Transverse colon (tissue), 4 donors: ENCODE measurements at regions not wholly inside any gene's neighbourhood (a gene's known extent, or its start where the extent isn't known, plus 50 kb on each side); places are given as distances from the start of the nearest gene placed in this dataset.

Experiments used
- DNase-seq: peaks from one replicate; pipeline ENCODE4 v3.0.0-alpha.2; 2019
- H3K27ac ChIP-seq, 4 donors: fragments of 200-600 bp; sonication (generic); 2 replicates each; pipeline ENCODE4 v1.5.1; 2016 to 2018; ENCODE audit warnings: inconsistent platforms in 4 of 4
- H3K27me3 ChIP-seq: fragments of 200-600 bp; sonication (generic); 2 replicates; pipeline ENCODE4 v1.5.1; 2017; ENCODE audit warnings: inconsistent platforms
- H3K36me3 ChIP-seq, 4 donors: fragments of 200-600 bp; sonication (generic); 2 replicates each; pipeline ENCODE4 v1.5.1; 2017 to 2019; ENCODE audit warnings: inconsistent platforms in 4 of 4
- H3K4me1 ChIP-seq, 4 donors: fragments of 200-600 bp; sonication (generic); 2 replicates each; pipeline ENCODE4 v1.5.1; 2017 to 2020; ENCODE audit warnings: inconsistent platforms in 4 of 4
- H3K4me3 ChIP-seq, 4 donors: fragments of 200-600 bp; sonication (generic); 1 replicate in 1 of 4; 2 replicates in 3 of 4; pipeline versions ENCODE4 v1.5.1 to v1.6.1; 2017 to 2019; ENCODE audit warnings: inconsistent platforms in 4 of 4
- H3K9me3 ChIP-seq, 2 donors: fragments of 200-600 bp; sonication (generic); 2 replicates each; pipeline ENCODE4 v1.5.1; 2017 to 2019; ENCODE audit warnings: inconsistent platforms in 2 of 2
- EP300 ChIP-seq: sonication (generic); formaldehyde crosslinking; IDR thresholded peaks from one replicate; pipeline ENCODE4 v1.6.1; 2017; ENCODE audit warnings: antibody characterized with exemption, low read depth
- POLR2A ChIP-seq: fragments of 450-650 bp; IDR thresholded peaks from one replicate; pipeline ENCODE4 v1.6.1; 2016; ENCODE audit warnings: antibody characterized with exemption, mild to moderate bottlenecking, moderate library complexity
- POLR2AphosphoS5 ChIP-seq, 3 donors: sonication (generic); formaldehyde crosslinking; IDR thresholded peaks; one replicate each; pipeline ENCODE4 v1.6.1; 2016; ENCODE audit warnings: antibody characterized with exemption in 3 of 3
- WGBS, 2 donors: methylation state at CpG; one replicate each; pipeline ENCODE4 v1.1.5; 2018; ENCODE audit warnings: low coverage in 1 of 2; 5-methylcytosine and 5-hydroxymethylcytosine counted together
- in situ Hi-C, 4 donors: fragments of 200-750 bp; cut with MboI; loops; one replicate each; pipeline versions ENCODE4 v1.15.0 to v1.15.1; 2017; ENCODE audit warnings: low sequenced_read_pairs in 3 of 4, low pct_ligation_motif_present in 1 of 4, low pct_unique_long_range_greater_than_20kb in 1 of 4
- intact Hi-C: fragments of 100-400 bp; cut with DNase I; formaldehyde crosslinking; loops from one replicate; pipeline ENCODE4 v1.15.1; 2023; ENCODE audit warnings: low total_unique reads
- TF ChIP-seq, protein P1 (sequence below), 5 experiments: fragments of 200-600 bp in 3 of 5; fragments of 450-650 bp in 2 of 5; sonication (generic) in 3 of 5; IDR thresholded peaks; 1 replicate in 2 of 5; 2 replicates in 3 of 5; pipeline ENCODE4 v1.5.1; 2016 to 2017; ENCODE audit warnings: antibody characterized with exemption in 5 of 5, inconsistent platforms in 3 of 5, mild to moderate bottlenecking in 2 of 5, moderate library complexity in 1 of 5

DNA sequence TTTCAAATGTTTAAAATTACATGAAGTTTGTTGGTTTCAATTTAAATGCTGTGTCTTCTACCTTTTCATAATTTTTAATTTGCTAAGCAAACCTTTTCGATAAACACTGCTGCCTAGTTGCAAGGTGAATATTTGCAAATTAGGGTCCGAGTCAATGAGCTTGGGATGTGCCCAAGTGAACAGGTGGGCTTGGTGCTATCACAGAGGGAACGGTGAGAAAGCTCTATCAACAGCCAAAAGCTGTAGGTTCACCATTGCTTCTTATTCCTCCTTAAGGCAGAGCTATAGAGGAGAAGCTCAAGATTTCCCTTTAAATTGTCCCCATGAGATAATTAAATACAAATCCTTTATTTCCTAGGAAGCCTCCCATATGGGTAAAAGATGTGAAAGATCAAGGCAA is 245.3 kb upstream of the CELF2 start:
- Histone ChIP-seq H3K9me3 (no peaks in the 10 kb centered on the region), H3K4me3 (no peak overlapping the region), H3K27me3 (no peaks in the 10 kb centered on the region), H3K27ac (no peak overlapping the region), H3K4me1 (no peaks in the 10 kb centered on the region), H3K36me3 (no peaks in the 10 kb centered on the region)
- WGBS, 2 donors: 85 to 89% methylated on average over 3 of the region's 3 CpGs
- in situ Hi-C loops: no loop called here
- TF ChIP-seq EP300 (no peak), POLR2A (no peak), POLR2AphosphoS5 (IDR thresholded peaks at IDR 0.05) (no peak)
- TF ChIP-seq, protein P1, sequence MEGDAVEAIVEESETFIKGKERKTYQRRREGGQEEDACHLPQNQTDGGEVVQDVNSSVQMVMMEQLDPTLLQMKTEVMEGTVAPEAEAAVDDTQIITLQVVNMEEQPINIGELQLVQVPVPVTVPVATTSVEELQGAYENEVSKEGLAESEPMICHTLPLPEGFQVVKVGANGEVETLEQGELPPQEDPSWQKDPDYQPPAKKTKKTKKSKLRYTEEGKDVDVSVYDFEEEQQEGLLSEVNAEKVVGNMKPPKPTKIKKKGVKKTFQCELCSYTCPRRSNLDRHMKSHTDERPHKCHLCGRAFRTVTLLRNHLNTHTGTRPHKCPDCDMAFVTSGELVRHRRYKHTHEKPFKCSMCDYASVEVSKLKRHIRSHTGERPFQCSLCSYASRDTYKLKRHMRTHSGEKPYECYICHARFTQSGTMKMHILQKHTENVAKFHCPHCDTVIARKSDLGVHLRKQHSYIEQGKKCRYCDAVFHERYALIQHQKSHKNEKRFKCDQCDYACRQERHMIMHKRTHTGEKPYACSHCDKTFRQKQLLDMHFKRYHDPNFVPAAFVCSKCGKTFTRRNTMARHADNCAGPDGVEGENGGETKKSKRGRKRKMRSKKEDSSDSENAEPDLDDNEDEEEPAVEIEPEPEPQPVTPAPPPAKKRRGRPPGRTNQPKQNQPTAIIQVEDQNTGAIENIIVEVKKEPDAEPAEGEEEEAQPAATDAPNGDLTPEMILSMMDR (IDR thresholded peaks at IDR 0.05): no peak
- intact Hi-C loops: no loop called here
- DNase-seq: no peak

DNA sequence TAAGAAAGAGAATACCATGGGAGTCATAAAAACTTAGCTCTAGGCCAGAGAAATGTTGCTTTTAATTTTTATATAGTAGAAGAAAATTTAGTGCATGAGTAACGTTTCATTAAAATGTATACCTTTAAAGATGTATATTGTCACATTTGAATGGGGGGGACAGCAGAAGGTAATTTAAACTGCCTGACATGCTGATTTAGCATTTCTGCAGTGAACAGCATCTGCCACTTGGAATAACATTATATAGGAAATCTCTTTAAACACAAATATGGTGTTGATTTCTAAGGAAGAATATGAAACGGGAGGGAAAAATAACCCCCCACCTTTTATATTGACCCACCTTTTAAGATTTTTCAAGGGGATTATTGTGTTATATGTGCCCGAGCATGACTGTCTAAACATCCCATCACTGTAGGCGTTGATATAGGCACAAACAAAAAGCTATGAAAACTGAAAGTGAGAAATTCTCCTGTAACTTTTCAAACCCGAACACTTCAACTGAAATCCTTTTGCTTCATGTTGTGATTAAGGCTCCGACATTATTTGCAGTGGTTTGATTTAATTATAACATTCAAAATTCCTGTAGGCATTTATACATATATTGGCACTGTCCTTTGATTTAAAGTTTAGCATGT is 244.7 kb upstream of the CELF2 start:
- intact Hi-C loops (no loop called here), in situ Hi-C loops (no loop called here)
- 83% methylated on average over 6 of the region's 6 CpGs for WGBS, 2 donors
- H3K36me3 ChIP-seq: no peaks in the 10 kb centered on the region
- H3K9me3 ChIP-seq: no peaks in the 10 kb centered on the region
- no peak for DNase-seq
- no peak overlapping the region for H3K27ac ChIP-seq
- no peak overlapping the region for H3K4me3 ChIP-seq
- H3K4me1 ChIP-seq: no peaks in the 10 kb centered on the region
- H3K27me3 ChIP-seq: no peaks in the 10 kb centered on the region
- TF ChIP-seq POLR2A (no peak), EP300 (no peak), POLR2AphosphoS5 (IDR thresholded peaks at IDR 0.05) (no peak)
- TF ChIP-seq, protein P1 (IDR thresholded peaks at IDR 0.05): no peak

DNA sequence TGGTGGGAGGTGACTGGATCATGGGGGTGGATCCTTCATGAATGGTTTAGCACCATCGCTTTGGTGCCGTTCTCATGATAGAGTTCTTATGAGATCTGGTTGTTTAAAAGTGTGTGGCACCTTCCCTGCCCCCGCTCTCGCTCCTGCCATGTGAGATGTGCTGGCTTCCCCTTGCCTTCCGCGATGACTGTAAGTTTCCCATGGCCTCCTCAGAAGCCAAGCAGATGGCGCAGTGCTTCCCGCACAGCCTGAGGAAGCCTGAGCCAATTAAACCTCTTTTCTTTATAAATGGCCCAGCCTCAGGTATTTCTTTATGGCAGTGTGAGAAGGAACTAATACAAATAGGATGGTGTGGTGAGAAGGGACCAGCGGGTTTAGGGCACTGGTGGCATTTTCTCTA is 243.3 kb upstream of the CELF2 start:
- in situ Hi-C loops: no loop called here
- 83 to 94% methylated on average over 4 to 9 of the region's 9 CpGs for WGBS, 2 donors

DNA sequence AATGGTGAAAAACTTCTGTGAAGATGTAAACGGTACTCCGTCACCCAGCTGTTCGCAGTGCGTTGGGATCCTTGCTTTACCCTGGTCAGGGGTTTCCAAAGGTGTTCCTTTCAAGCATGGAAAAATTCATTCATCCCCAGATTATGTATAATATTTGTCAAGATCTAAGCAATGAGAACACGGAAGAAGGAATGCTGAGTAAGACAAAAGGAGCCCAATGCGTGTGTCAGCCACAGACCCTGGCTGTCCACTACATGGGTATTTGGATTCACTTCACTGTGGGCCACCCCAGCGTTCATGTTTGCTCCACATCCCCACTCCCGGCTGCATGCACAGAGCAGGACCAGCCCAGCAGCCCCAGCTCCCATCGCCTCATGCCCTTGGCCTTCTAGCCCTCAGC is 241.3 kb upstream of the CELF2 start:
- Histone ChIP-seq H3K9me3 (no peaks in the 10 kb centered on the region), H3K4me1 (no peaks in the 10 kb centered on the region), H3K36me3 (no peaks in the 10 kb centered on the region), H3K27me3 (no peaks in the 10 kb centered on the region), H3K4me3 (no peak overlapping the region), H3K27ac (no peak overlapping the region)
- TF ChIP-seq EP300 (no peak), POLR2A (no peak), POLR2AphosphoS5 (IDR thresholded peaks at IDR 0.05) (no peak)
- TF ChIP-seq, protein P1 (IDR thresholded peaks at IDR 0.05): no peak
- intact Hi-C loops (no loop called here), in situ Hi-C loops (no loop called here)
- DNase-seq: no peak
- WGBS, 2 donors: 89 to 93% methylated on average over 8 to 9 of the region's 9 CpGs

More for the DNA sequence above, 243.3 kb upstream of the CELF2 start:
- DNase-seq: no peak
- no peak overlapping the region for H3K4me3 ChIP-seq
- intact Hi-C loops: no loop called here
- no peak overlapping the region for H3K27ac ChIP-seq
- no peaks in the 10 kb centered on the region for H3K36me3 ChIP-seq
- no peaks in the 10 kb centered on the region for H3K27me3 ChIP-seq
- no peaks in the 10 kb centered on the region for H3K4me1 ChIP-seq
- TF ChIP-seq POLR2A (no peak), EP300 (no peak), POLR2AphosphoS5 (IDR thresholded peaks at IDR 0.05) (no peak)
- TF ChIP-seq, protein P1 (IDR thresholded peaks at IDR 0.05): no peak
- no peaks in the 10 kb centered on the region for H3K9me3 ChIP-seq
